ENCODE measurements at regions not wholly inside any gene's neighbourhood (a gene's known extent, or its start where the extent isn't known, plus 50 kb on each side); places are given as distances from the start of the nearest gene placed in this dataset.

GRCh38 chr3:117848606-117849005 is 1139.0 kb downstream of the TUSC7 start:
- no peaks in the 10 kb centered on the region for H3K27me3 ChIP-seq (replicated peaks; ENCODE audit: control insufficient read depth, insufficient read depth, low read length)
- H3K9me3 Mint-ChIP-seq (ENCODE audit: unreplicated experiment): no peaks in the 10 kb centered on the region
- no peaks in the 10 kb centered on the region for H3K36me3 ChIP-seq (ENCODE audit: control insufficient read depth, insufficient read depth, low read length)
- H3K27ac Mint-ChIP-seq (ENCODE audit: unreplicated experiment): no peak overlapping the region
- no peaks in the 10 kb centered on the region for H3K4me1 Mint-ChIP-seq (ENCODE audit: low read depth, unreplicated experiment)
- intact Hi-C loops (cut with micrococcal nuclease; ENCODE audit: unreplicated experiment): no loop called here
- no peak for TF ChIP-seq CTCF (IDR thresholded peaks at IDR 0.05; ENCODE audit: insufficient read depth in 1 of 2, low read depth in 1 of 2, low read length in 1 of 2, severe bottlenecking in 1 of 2, unreplicated experiment in 1 of 2)
- H3K4me1 ChIP-seq: no peaks in the 10 kb centered on the region
- no peak overlapping the region for H3K4me3 Mint-ChIP-seq (ENCODE audit: unreplicated experiment)
- no peaks in the 10 kb centered on the region for H3K9me3 ChIP-seq
- no TSS peak for BruUV-seq (replicated peaks)
- H3K27me3 Mint-ChIP-seq (ENCODE audit: insufficient read depth, unreplicated experiment): peaks cover 2% of the 10 kb centered on the region
- POLR2A ChIA-PET: no interaction called here
- no peak for DNase-seq
- H3K4me3 ChIP-seq (ENCODE audit: low read depth, low read length): no peak overlapping the region
- no peaks in the 10 kb centered on the region for H3K36me3 Mint-ChIP-seq (ENCODE audit: insufficient read depth, unreplicated experiment)
- CTCF ChIA-PET: no interaction called here

DNA sequence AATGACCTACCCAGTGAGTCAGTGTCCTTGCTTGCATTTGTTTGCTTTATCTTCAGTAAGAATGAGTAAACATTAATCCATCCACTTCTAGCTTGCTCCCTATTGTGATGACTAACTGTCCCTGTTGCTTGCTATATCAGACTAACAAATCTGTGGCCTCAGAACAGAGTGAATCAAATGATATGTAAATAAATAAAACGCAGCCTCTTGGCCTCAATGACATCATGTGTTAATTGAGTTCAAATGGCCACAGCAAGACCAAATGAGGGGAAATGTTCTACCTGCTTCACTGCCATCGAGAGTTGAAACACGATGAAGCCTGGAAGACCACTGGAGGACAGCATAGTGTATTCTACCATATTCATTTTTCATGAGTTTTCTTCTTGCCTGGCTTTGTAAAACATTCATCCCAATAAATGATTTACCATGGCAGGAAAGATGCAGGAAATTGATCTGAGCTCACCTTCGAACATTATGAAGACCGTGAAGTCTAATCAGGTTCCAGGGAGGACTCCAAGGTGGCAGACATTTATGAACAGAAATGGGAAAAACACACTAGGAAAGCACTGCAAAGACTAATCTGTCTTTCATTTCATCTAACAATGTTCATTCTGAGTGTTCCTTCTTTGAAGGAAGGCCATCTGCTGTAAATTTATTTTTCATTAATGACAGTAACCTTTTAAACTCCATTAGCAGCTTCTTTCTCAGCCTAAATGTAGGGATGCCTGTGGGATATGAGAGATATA is 1144.5 kb downstream of the TUSC7 start:
- no peaks in the 10 kb centered on the region for H3K9me3 ChIP-seq
- DNase-seq: no peak
- Mint-ChIP-seq H3K27ac (ENCODE audit: unreplicated experiment) (no peak overlapping the region), H3K4me3 (ENCODE audit: unreplicated experiment) (no peak overlapping the region), H3K27me3 (ENCODE audit: insufficient read depth, unreplicated experiment) (no peaks in the 10 kb centered on the region), H3K36me3 (ENCODE audit: insufficient read depth, unreplicated experiment) (no peaks in the 10 kb centered on the region), H3K9me3 (ENCODE audit: unreplicated experiment) (no peaks in the 10 kb centered on the region), H3K4me1 (ENCODE audit: low read depth, unreplicated experiment) (no peaks in the 10 kb centered on the region)
- H3K4me3 ChIP-seq (ENCODE audit: low read depth, low read length): no peak overlapping the region
- intact Hi-C loops (cut with micrococcal nuclease; ENCODE audit: unreplicated experiment): no loop called here
- H3K27me3 ChIP-seq (replicated peaks; ENCODE audit: control insufficient read depth, insufficient read depth, low read length): no peaks in the 10 kb centered on the region
- no peaks in the 10 kb centered on the region for H3K36me3 ChIP-seq (ENCODE audit: control insufficient read depth, insufficient read depth, low read length)
- BruUV-seq (replicated peaks): no TSS peak
- CTCF ChIA-PET: no interaction called here
- POLR2A ChIA-PET: no interaction called here
- H3K4me1 ChIP-seq: no peaks in the 10 kb centered on the region
- TF ChIP-seq CTCF (IDR thresholded peaks at IDR 0.05; ENCODE audit: insufficient read depth in 1 of 2, low read depth in 1 of 2, low read length in 1 of 2, severe bottlenecking in 1 of 2, unreplicated experiment in 1 of 2): no peak

GRCh38 chr3:117856354-117856753 is 1146.8 kb downstream of the TUSC7 start:
- Histone ChIP-seq H3K9me3 (no peaks in the 10 kb centered on the region), H3K36me3 (ENCODE audit: control insufficient read depth, insufficient read depth, low read length) (no peaks in the 10 kb centered on the region), H3K27me3 (replicated peaks; ENCODE audit: control insufficient read depth, insufficient read depth, low read length) (no peaks in the 10 kb centered on the region), H3K4me3 (ENCODE audit: low read depth, low read length) (no peak overlapping the region), H3K4me1 (no peaks in the 10 kb centered on the region)
- CTCF ChIA-PET: no interaction called here
- H3K27ac Mint-ChIP-seq (ENCODE audit: unreplicated experiment): no peak overlapping the region
- intact Hi-C loops (cut with micrococcal nuclease; ENCODE audit: unreplicated experiment): no loop called here
- H3K4me1 Mint-ChIP-seq (ENCODE audit: low read depth, unreplicated experiment): no peaks in the 10 kb centered on the region
- BruUV-seq (replicated peaks): no TSS peak
- H3K36me3 Mint-ChIP-seq (ENCODE audit: insufficient read depth, unreplicated experiment): no peaks in the 10 kb centered on the region
- POLR2A ChIA-PET: no interaction called here
- no peak for DNase-seq
- no peak overlapping the region for H3K4me3 Mint-ChIP-seq (ENCODE audit: unreplicated experiment)
- no peak for TF ChIP-seq CTCF (IDR thresholded peaks at IDR 0.05; ENCODE audit: insufficient read depth in 1 of 2, low read depth in 1 of 2, low read length in 1 of 2, severe bottlenecking in 1 of 2, unreplicated experiment in 1 of 2)
- no peaks in the 10 kb centered on the region for H3K9me3 Mint-ChIP-seq (ENCODE audit: unreplicated experiment)
- H3K27me3 Mint-ChIP-seq (ENCODE audit: insufficient read depth, unreplicated experiment): peaks cover 3% of the 10 kb centered on the region
